ENCODE measurements at regions not wholly inside any gene's neighbourhood (a gene's known extent, or its start where the extent isn't known, plus 50 kb on each side); places are given as distances from the start of the nearest gene placed in this dataset.

GRCh38 chr13:33932769-33933406, 114.9 kb downstream of the RFC3 start:
- no peak overlapping the region for H3K27ac ChIP-seq
- no peak for DNase-seq (ENCODE audit: low spot score)

GRCh38 chr13:33933810-33934209, 115.9 kb downstream of the RFC3 start:
- no peak for TF ChIP-seq CTCF (IDR thresholded peaks at IDR 0.05)
- no peak overlapping the region for H3K27ac ChIP-seq
- no peak for DNase-seq (ENCODE audit: low spot score)
- H3K4me3 ChIP-seq, result no peak overlapping the region

More at GRCh38 chr13:33932769-33933406, 114.9 kb downstream of the RFC3 start:
- H3K4me3 ChIP-seq, result no peak overlapping the region
- TF ChIP-seq CTCF (IDR thresholded peaks at IDR 0.05), result no peak

GRCh38 chr13:33934343-33934742, 116.4 kb downstream of the RFC3 start:
- H3K27ac ChIP-seq, result no peak overlapping the region

GRCh38 chr13:33934951-33935371, 117.0 kb downstream of the RFC3 start:
- TF ChIP-seq CTCF (IDR thresholded peaks at IDR 0.05), result no peak
- no peak for DNase-seq (ENCODE audit: low spot score)
- H3K4me3 ChIP-seq, result no peak overlapping the region
- no peak overlapping the region for H3K27ac ChIP-seq

More at GRCh38 chr13:33934343-33934742, 116.4 kb downstream of the RFC3 start:
- H3K4me3 ChIP-seq, result no peak overlapping the region
- no peak for TF ChIP-seq CTCF (IDR thresholded peaks at IDR 0.05)
- no peak for DNase-seq (ENCODE audit: low spot score)

- Histone ChIP-seq H3K27ac (no peak overlapping the region), H3K4me3 (no peak overlapping the region)
- no peak for DNase-seq (ENCODE audit: low spot score)
- no peak for TF ChIP-seq CTCF (IDR thresholded peaks at IDR 0.05)
Observed at GRCh38 chr13:33935969-33936368, 118.0 kb downstream of the RFC3 start.

- no peak overlapping the region for H3K4me3 ChIP-seq
- DNase-seq (ENCODE audit: low spot score), result no peak
- TF ChIP-seq CTCF (IDR thresholded peaks at IDR 0.05), result no peak
- no peak overlapping the region for H3K27ac ChIP-seq
Observed at GRCh38 chr13:33937373-33938098, 119.6 kb downstream of the RFC3 start.

- DNase-seq (ENCODE audit: low spot score), result no peak
- TF ChIP-seq CTCF (IDR thresholded peaks at IDR 0.05), result no peak
- Histone ChIP-seq H3K27ac (no peak overlapping the region), H3K4me3 (no peak overlapping the region)
Observed at GRCh38 chr13:33940256-33940655, 122.3 kb downstream of the RFC3 start.

All from coronary artery (tissue), 2 donors.